ENCODE measurements at regions not wholly inside any gene's neighbourhood (a gene's known extent, or its start where the extent isn't known, plus 50 kb on each side); places are given as distances from the start of the nearest gene placed in this dataset.
"Not testable (repeated sequence)": the region's sequence is repeated elsewhere in the genome, so short reads cannot be mapped to it uniquely, and the experiment has no call there.

DNA sequence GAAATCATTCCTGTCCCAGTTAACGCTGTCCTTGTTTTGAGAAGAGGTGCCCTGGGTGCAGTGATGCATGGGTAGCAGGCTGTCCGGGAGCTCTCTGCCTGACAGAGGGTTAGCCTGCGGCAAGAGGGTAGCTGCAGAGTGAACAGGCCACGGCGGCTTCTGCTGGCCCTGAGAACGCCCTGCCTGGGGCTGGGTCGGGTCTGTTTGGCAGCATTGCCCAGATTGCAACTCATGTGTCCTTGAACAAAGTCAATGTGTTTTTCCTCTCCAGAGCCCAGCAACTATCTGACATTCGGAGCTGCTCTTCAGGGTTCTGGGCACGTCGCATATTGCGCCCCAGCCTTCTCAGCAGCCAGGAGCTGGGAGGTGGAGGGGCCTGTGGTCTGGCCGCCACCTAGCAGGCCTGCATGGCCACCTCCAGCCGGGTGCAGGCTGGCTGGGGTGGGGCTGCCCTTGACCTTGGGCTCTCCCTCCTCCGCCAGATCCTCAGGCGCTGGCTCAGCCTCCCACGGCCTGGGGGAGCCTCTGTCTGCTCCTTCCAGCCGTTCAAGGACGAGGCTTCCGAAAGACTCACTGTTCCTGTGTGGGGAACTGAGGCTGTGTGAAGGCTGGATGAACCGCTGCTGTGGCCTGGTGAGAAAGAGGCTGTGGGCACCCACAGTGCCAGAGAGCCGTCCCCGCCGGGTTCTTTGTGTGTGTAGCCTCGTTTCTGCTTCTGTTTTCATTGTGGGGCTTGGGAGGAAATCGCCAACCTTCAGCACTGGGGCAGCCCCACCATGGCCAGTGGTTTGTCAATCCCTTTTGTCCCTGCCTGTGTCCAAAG lies 146.7 kb downstream of the NPIPB11 start:
- TF ChIP-seq POLR2A (IDR thresholded peaks at IDR 0.05; ENCODE audit: low read depth, low read length); POLR2AphosphoS5 (IDR thresholded peaks at IDR 0.05; ENCODE audit: low read depth, low read length); TAF1 (IDR thresholded peaks at IDR 0.05; ENCODE audit: borderline replicate concordance, low read depth, low read length): not testable (repeated sequence)

All from GM12892 (cell line).